HEK293 (cell line): ENCODE measurements at regions not wholly inside any gene's neighbourhood (a gene's known extent, or its start where the extent isn't known, plus 50 kb on each side); places are given as distances from the start of the nearest gene placed in this dataset.
"Not testable (repeated sequence)": the region's sequence is repeated elsewhere in the genome, so short reads cannot be mapped to it uniquely, and the experiment has no call there.

Experiments used
- CTCF ChIA-PET: fragments of 350-600 bp; formaldehyde crosslinking; extraction: SDS; loops from one replicate; lab custom pipeline; 2021; ENCODE audit warnings: antibody characterized with exemption; lab: Yijun Ruan, JAX
- POLR2A ChIA-PET: fragments of 300-600 bp; formaldehyde crosslinking; extraction: SDS; loops from one replicate; lab custom pipeline; 2020; ENCODE audit warnings: antibody characterized with exemption, inconsistent platforms; lab: Yijun Ruan, JAX
- H3K27ac ChIP-seq: fragments of 200-500 bp; sonication (Bioruptor generic); 2 replicates; pipeline ENCODE4 v1.5.1; 2014; ENCODE audit warnings: low read depth, low read length, control low read depth, inconsistent platforms; ENCODE audit errors: extremely low read depth
- H3K36me3 ChIP-seq, 2 experiments: fragments of 200-500 bp in 1 of 2; sonication (Bioruptor generic) in 1 of 2; 1 replicate in 1 of 2; 2 replicates in 1 of 2; pipeline ENCODE4 v1.5.1; 2014 to 2017; ENCODE audit warnings: inconsistent platforms in 2 of 2, low read length in 2 of 2; ENCODE audit not compliant: control insufficient read depth in 2 of 2, insufficient read depth in 1 of 2
- H3K4me1 ChIP-seq: fragments of 200-500 bp; sonication (Bioruptor generic); 2 replicates; pipeline ENCODE4 v1.5.1; 2014; ENCODE audit warnings: mild to moderate bottlenecking, low read length, inconsistent platforms; ENCODE audit not compliant: control insufficient read depth, insufficient read depth
- H3K4me3 ChIP-seq: 2 replicates; pipeline ENCODE4 v1.5.1; 2011; ENCODE audit warnings: low read depth, mild to moderate bottlenecking, control low read depth, low read length, moderate library complexity
- H3K9me3 ChIP-seq: fragments of 200-500 bp; sonication (Bioruptor generic); 2 replicates; pipeline ENCODE4 v1.5.1; 2014; ENCODE audit warnings: low read depth, low read length, inconsistent platforms; ENCODE audit not compliant: control insufficient read depth, insufficient read depth
- HOXC10 ChIP-seq: sonication (generic); formaldehyde crosslinking; IDR thresholded peaks from 2 replicates; pipeline ENCODE4 v1.8.1; 2023; ENCODE audit warnings: mild to moderate bottlenecking, missing genetic modification reagents
- HOXD13 ChIP-seq: sonication (generic); formaldehyde crosslinking; IDR thresholded peaks from 2 replicates; pipeline ENCODE4 v1.8.0; 2022; ENCODE audit warnings: missing genetic modification reagents, borderline replicate concordance
- MYNN ChIP-seq: fragments of 450-650 bp; formaldehyde crosslinking; IDR thresholded peaks from 2 replicates; pipeline ENCODE4 v1.5.1; 2016; ENCODE audit warnings: missing biosample characterization, missing genetic modification characterization, borderline replicate concordance
- SETDB1 ChIP-seq: IDR thresholded peaks from one replicate; pipeline ENCODE4 v1.6.1; 2017; ENCODE audit warnings: mild to moderate bottlenecking, low read length, moderate library complexity, mixed read lengths; ENCODE audit not compliant: insufficient read length
- ZBTB17 ChIP-seq: fragments of 450-650 bp; formaldehyde crosslinking; IDR thresholded peaks from 2 replicates; pipeline ENCODE4 v1.5.1; 2016; ENCODE audit warnings: missing biosample characterization, missing genetic modification characterization
- ZBTB20 ChIP-seq: fragments of 450-650 bp; formaldehyde crosslinking; IDR thresholded peaks from 2 replicates; pipeline ENCODE4 v1.5.1; 2016; ENCODE audit warnings: missing biosample characterization, missing genetic modification characterization
- ZNF148 ChIP-seq: fragments of 450-650 bp; formaldehyde crosslinking; IDR thresholded peaks from 2 replicates; pipeline ENCODE4 v1.5.0; 2017; ENCODE audit warnings: missing biosample characterization, missing genetic modification characterization, borderline replicate concordance
- ZNF175 ChIP-seq: fragments of 450-650 bp; formaldehyde crosslinking; IDR thresholded peaks from 2 replicates; pipeline ENCODE4 v1.5.1; 2016; ENCODE audit warnings: missing biosample characterization, missing genetic modification characterization
- ZNF26 ChIP-seq: fragments of 450-650 bp; formaldehyde crosslinking; IDR thresholded peaks from 2 replicates; pipeline ENCODE4 v1.5.1; 2016; ENCODE audit warnings: missing biosample characterization, missing genetic modification characterization
- ZNF311 ChIP-seq: fragments of 450-650 bp; formaldehyde crosslinking; IDR thresholded peaks from 2 replicates; pipeline ENCODE4 v1.5.1; 2017; ENCODE audit warnings: missing biosample characterization, missing genetic modification characterization, borderline replicate concordance
- ZNF341 ChIP-seq: fragments of 450-650 bp; formaldehyde crosslinking; IDR thresholded peaks from 2 replicates; pipeline ENCODE4; 2016; ENCODE audit warnings: low read depth, missing biosample characterization, missing genetic modification characterization
- ZNF362 ChIP-seq: fragments of 450-650 bp; formaldehyde crosslinking; IDR thresholded peaks from 2 replicates; pipeline ENCODE4 v1.5.1; 2016; ENCODE audit warnings: missing biosample characterization, missing genetic modification characterization
- ZNF426 ChIP-seq: fragments of 450-650 bp; formaldehyde crosslinking; IDR thresholded peaks from 2 replicates; pipeline ENCODE4 v1.5.1; 2017; ENCODE audit warnings: missing biosample characterization, missing genetic modification characterization, mild to moderate bottlenecking, inconsistent platforms, moderate library complexity
- ZNF510 ChIP-seq: fragments of 450-650 bp; formaldehyde crosslinking; IDR thresholded peaks from 2 replicates; pipeline ENCODE4 v1.5.1; 2018; ENCODE audit warnings: mild to moderate bottlenecking, missing genetic modification characterization, missing biosample characterization; ENCODE audit not compliant: insufficient replicate concordance
- ZNF548 ChIP-seq: fragments of 450-650 bp; formaldehyde crosslinking; IDR thresholded peaks from 2 replicates; pipeline ENCODE4 v1.5.1; 2016; ENCODE audit warnings: missing biosample characterization, missing genetic modification characterization
- ZNF549 ChIP-seq: fragments of 450-650 bp; IDR thresholded peaks from 2 replicates; pipeline ENCODE4 v1.5.1; 2018; ENCODE audit warnings: missing biosample characterization, missing genetic modification characterization, mild to moderate bottlenecking, inconsistent platforms, moderate library complexity
- ZNF560 ChIP-seq: fragments of 450-650 bp; formaldehyde crosslinking; IDR thresholded peaks from 2 replicates; pipeline ENCODE4 v1.5.1; 2017; ENCODE audit warnings: missing biosample characterization, missing genetic modification characterization, borderline replicate concordance
- ZNF561 ChIP-seq: fragments of 450-650 bp; IDR thresholded peaks from 2 replicates; pipeline ENCODE4 v1.5.1; 2018; ENCODE audit warnings: missing biosample characterization, missing genetic modification characterization, borderline replicate concordance
- ZNF629 ChIP-seq: fragments of 450-650 bp; formaldehyde crosslinking; IDR thresholded peaks from 2 replicates; pipeline ENCODE4 v1.5.1; 2017; ENCODE audit warnings: missing biosample characterization, missing genetic modification characterization

GRCh38 chrX:116726806-116727205, 264.0 kb upstream of the CT83 start (continued):
- TF ChIP-seq ZBTB17 (no peak), HOXD13 (CRISPR knock-in tag) (no peak), ZNF175 (tag by site-specific recombination) (no peak), ZNF510 (tag by site-specific recombination) (no peak), ZNF549 (tag by site-specific recombination) (no peak), ZNF341 (tag by site-specific recombination) (no peak), ZNF311 (no peak), ZNF560 (no peak)

GRCh38 chrX:116694046-116694445, 231.3 kb upstream of the CT83 start:
- H3K36me3 ChIP-seq, result no peaks in the 10 kb centered on the region
- ChIA-PET CTCF (no interaction called here), POLR2A (no interaction called here)
- H3K4me3 ChIP-seq, result no peak overlapping the region
- no peak overlapping the region for H3K27ac ChIP-seq
- no peaks in the 10 kb centered on the region for H3K4me1 ChIP-seq
- no peak for TF ChIP-seq ZNF629
- TF ChIP-seq ZNF175 (tag by site-specific recombination), result no peak
- no peak for TF ChIP-seq ZBTB20 (tag by site-specific recombination)
- TF ChIP-seq MYNN, result no peak
- TF ChIP-seq ZNF148 (tag by site-specific recombination), result no peak
- TF ChIP-seq ZNF26 (tag by site-specific recombination), result no peak
- no peak for TF ChIP-seq HOXC10 (CRISPR knock-in tag)
- no peak for TF ChIP-seq ZNF561 (tag by site-specific recombination)
- no peak for TF ChIP-seq ZNF548
- TF ChIP-seq SETDB1, result no peak
- TF ChIP-seq ZNF362 (tag by site-specific recombination), result no peak
- no peak for TF ChIP-seq ZNF426
- no peaks in the 10 kb centered on the region; the same call in 1 of the 2 replicates for H3K9me3 ChIP-seq

GRCh38 chrX:116679544-116679943, 216.8 kb upstream of the CT83 start:
- H3K36me3 ChIP-seq, H3K4me3 ChIP-seq, H3K4me1 ChIP-seq, H3K9me3 ChIP-seq, H3K27ac ChIP-seq, POLR2A ChIA-PET: not testable (repeated sequence)
- CTCF ChIA-PET, result interaction anchor here (0.6 kb wide), 1 partner anchor 785 kb away, joined by 4 read pairs; no protein-coding TSS in a partner anchor
